WTC11 (cell line): ENCODE measurements at regions not wholly inside any gene's neighbourhood (a gene's known extent, or its start where the extent isn't known, plus 50 kb on each side); places are given as distances from the start of the nearest gene placed in this dataset.

ENCODE experiments used
- ATAC-seq: fragments of 200-7000 bp; cut with Tn5 transposase; 2 replicates; pipeline ENCODE4 v1.10.0; 2021; ENCODE audit warnings: mild to moderate bottlenecking, moderate library complexity
- CTCF ChIA-PET: fragments of 300-600 bp; sonication (Branson Sonifier 250); formaldehyde crosslinking; loops from one replicate; lab custom pipeline; 2021; ENCODE audit warnings: antibody characterized with exemption; lab: Charles Lee
- POLR2A ChIA-PET: fragments of 350-600 bp; sonication (Branson Sonifier 250); formaldehyde crosslinking; loops from one replicate; lab custom pipeline; 2021; ENCODE audit warnings: antibody characterized with exemption; lab: Charles Lee
- DNase-seq: peaks from one replicate; pipeline ENCODE4 v3.0.0; 2021; ENCODE audit warnings: low spot score
- H3K27ac Mint-ChIP-seq: 2 replicates; pipeline ENCODE4 v1.8.0; 2021; ENCODE audit warnings: mixed read lengths
- H3K27me3 Mint-ChIP-seq: 2 replicates; pipeline ENCODE4 v1.8.0; 2021; ENCODE audit warnings: low read depth, mild to moderate bottlenecking, moderate library complexity, mixed read lengths
- H3K36me3 Mint-ChIP-seq: 2 replicates; pipeline ENCODE4 v1.8.0; 2021; ENCODE audit warnings: mixed read lengths
- H3K4me1 Mint-ChIP-seq: 2 replicates; pipeline ENCODE4 v1.8.0; 2022; ENCODE audit warnings: mixed read lengths
- H3K4me3 Mint-ChIP-seq: 2 replicates; pipeline ENCODE4 v1.8.0; 2021; ENCODE audit warnings: mild to moderate bottlenecking, moderate library complexity, mixed read lengths
- H3K9me3 Mint-ChIP-seq: 2 replicates; pipeline ENCODE4 v1.8.0; 2021; ENCODE audit warnings: mixed read lengths
- ATF1 ChIP-seq: sonication (generic); formaldehyde crosslinking; IDR thresholded peaks from 2 replicates; pipeline ENCODE4 v1.8.1; 2023; ENCODE audit warnings: mild to moderate bottlenecking, moderate library complexity, missing genetic modification reagents
- CREM ChIP-seq: sonication (generic); formaldehyde crosslinking; IDR thresholded peaks from 2 replicates; pipeline ENCODE4 v1.8.1; 2022; ENCODE audit warnings: mild to moderate bottlenecking, missing genetic modification reagents, moderate library complexity
- ELF4 ChIP-seq: sonication (generic); formaldehyde crosslinking; IDR thresholded peaks from 2 replicates; pipeline ENCODE4 v1.8.1; 2022; ENCODE audit warnings: low read depth, mild to moderate bottlenecking, moderate library complexity, missing genetic modification reagents
- ETV6 ChIP-seq: sonication (generic); formaldehyde crosslinking; IDR thresholded peaks from 2 replicates; pipeline ENCODE4 v1.8.1; 2022; ENCODE audit warnings: mild to moderate bottlenecking, missing genetic modification reagents
- GTF2I ChIP-seq: fragments of 250-450 bp; sonication (Bioruptor Pico); conservative IDR thresholded peaks from 2 replicates; pipeline ENCODE4 v1.4.0; 2021; ENCODE audit warnings: mild to moderate bottlenecking
- PRRX2 ChIP-seq: fragments of 250-450 bp; sonication (Bioruptor Pico); IDR thresholded peaks from 2 replicates; pipeline ENCODE4 v1.8.0; 2021; ENCODE audit warnings: mild to moderate bottlenecking
- RORB ChIP-seq: fragments of 250-450 bp; sonication (Bioruptor Pico); IDR thresholded peaks from 2 replicates; pipeline ENCODE4 v1.9.0; 2021; ENCODE audit warnings: mild to moderate bottlenecking
- TEAD4 ChIP-seq: sonication (generic); formaldehyde crosslinking; IDR thresholded peaks from 2 replicates; pipeline ENCODE4 v1.8.0; 2022; ENCODE audit warnings: mild to moderate bottlenecking, missing genetic modification reagents
- TP53 ChIP-seq: sonication (generic); formaldehyde crosslinking; IDR thresholded peaks from 2 replicates; pipeline ENCODE4 v1.8.1; 2023; ENCODE audit warnings: mild to moderate bottlenecking, missing genetic modification reagents
- ZNF138 ChIP-seq: sonication (generic); formaldehyde crosslinking; conservative IDR thresholded peaks from 2 replicates; pipeline ENCODE4 v1.8.1; 2022; ENCODE audit warnings: mild to moderate bottlenecking, moderate library complexity, missing genetic modification reagents
- ZNF232 ChIP-seq: sonication (generic); formaldehyde crosslinking; IDR thresholded peaks from 2 replicates; pipeline ENCODE4 v1.8.0; 2022; ENCODE audit warnings: mild to moderate bottlenecking, missing genetic modification reagents
- ZSCAN18 ChIP-seq: fragments of 250-450 bp; sonication (Bioruptor Pico); IDR thresholded peaks from 2 replicates; pipeline ENCODE4 v2.1.2; 2022; ENCODE audit warnings: mild to moderate bottlenecking, moderate library complexity
- TF ChIP-seq, protein P1 (sequence below): sonication (generic); formaldehyde crosslinking; IDR thresholded peaks from 2 replicates; pipeline ENCODE4 v1.8.0; 2022; ENCODE audit warnings: missing genetic modification reagents
- TF ChIP-seq, protein P2 (sequence below): sonication (generic); formaldehyde crosslinking; IDR thresholded peaks from 2 replicates; pipeline ENCODE4 v1.8.1; 2023; ENCODE audit warnings: mild to moderate bottlenecking, missing genetic modification reagents, moderate library complexity
- TF ChIP-seq, protein P3 (sequence below): sonication (generic); formaldehyde crosslinking; IDR thresholded peaks from 2 replicates; pipeline ENCODE4 v1.8.1; 2023; ENCODE audit warnings: mild to moderate bottlenecking, missing genetic modification reagents, borderline replicate concordance
- TF ChIP-seq, protein P4 (sequence below): fragments of 250-450 bp; sonication (Bioruptor Pico); IDR thresholded peaks from 2 replicates; pipeline ENCODE4 v1.8.0; 2021; ENCODE audit warnings: mild to moderate bottlenecking

DNA sequence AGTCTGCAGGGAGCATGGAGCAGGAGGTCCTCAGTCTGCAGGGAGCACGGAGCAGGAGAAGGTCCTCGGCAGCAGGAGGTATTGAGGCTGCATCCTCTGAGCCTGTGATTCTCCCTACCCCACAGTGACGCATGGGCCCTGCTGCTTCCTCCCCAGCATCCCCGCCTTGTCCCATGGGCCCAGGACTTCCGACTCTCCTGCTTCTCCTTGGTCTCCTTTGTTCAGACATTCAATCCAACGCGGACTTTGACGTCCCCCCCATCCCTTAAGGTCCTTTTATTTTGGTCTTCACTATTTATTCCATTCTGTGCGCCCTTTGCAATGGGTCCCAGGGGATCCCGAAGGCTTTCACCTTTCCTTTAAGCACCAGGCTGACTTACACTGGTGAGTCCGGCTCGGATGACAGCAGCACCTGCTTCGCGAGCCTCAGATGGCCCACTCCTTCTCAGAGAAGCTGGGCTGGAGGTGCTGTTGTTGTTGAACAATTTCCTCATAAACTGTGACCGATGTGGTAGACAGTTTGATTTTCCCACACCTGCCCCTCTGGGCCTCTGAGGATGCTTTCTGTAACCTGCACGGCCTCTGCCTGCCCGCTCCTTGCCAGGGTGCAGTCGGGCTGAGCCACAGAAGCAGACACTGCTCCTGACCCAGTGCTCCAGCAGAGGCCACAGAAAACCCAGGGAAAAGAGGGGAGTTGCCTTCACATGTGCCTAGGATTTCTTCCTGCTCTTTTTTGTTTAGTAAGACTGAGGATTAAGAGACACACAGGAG lies 407.2 kb upstream of the SHH start:
- DNase-seq: no peak
- Mint-ChIP-seq H3K27ac (no peak overlapping the region), H3K4me1 (no peaks in the 10 kb centered on the region), H3K27me3 (no peaks in the 10 kb centered on the region; the same call in 1 of the 2 replicates), H3K9me3 (peaks cover 49% of the 10 kb centered on the region), H3K4me3 (no peak overlapping the region), H3K36me3 (peaks cover 26% of the 10 kb centered on the region)
- no peak for ATAC-seq
- POLR2A ChIA-PET: no interaction called here
- TF ChIP-seq TP53 (CRISPR knock-in tag): no peak
- CTCF ChIA-PET: no interaction called here

GRCh38 chr7:156218544-156219306 lies 406.5 kb upstream of the SHH start:
- no peak overlapping the region for H3K27ac Mint-ChIP-seq
- no peaks in the 10 kb centered on the region for H3K4me1 Mint-ChIP-seq
- DNase-seq: no peak
- peaks cover 51% of the 10 kb centered on the region for H3K9me3 Mint-ChIP-seq
- TF ChIP-seq ELF4 (CRISPR knock-in tag) (no peak), TEAD4 (CRISPR knock-in tag) (no peak), ATF1 (no peak), ETV6 (CRISPR knock-in tag) (no peak), ZSCAN18 (CRISPR knock-in tag) (no peak), ZNF232 (CRISPR knock-in tag) (no peak), PRRX2 (CRISPR knock-in tag) (no peak), RORB (CRISPR knock-in tag) (no peak), TP53 (CRISPR knock-in tag) (no peak), GTF2I (CRISPR knock-in tag) (no peak)
- TF ChIP-seq, protein P1, sequence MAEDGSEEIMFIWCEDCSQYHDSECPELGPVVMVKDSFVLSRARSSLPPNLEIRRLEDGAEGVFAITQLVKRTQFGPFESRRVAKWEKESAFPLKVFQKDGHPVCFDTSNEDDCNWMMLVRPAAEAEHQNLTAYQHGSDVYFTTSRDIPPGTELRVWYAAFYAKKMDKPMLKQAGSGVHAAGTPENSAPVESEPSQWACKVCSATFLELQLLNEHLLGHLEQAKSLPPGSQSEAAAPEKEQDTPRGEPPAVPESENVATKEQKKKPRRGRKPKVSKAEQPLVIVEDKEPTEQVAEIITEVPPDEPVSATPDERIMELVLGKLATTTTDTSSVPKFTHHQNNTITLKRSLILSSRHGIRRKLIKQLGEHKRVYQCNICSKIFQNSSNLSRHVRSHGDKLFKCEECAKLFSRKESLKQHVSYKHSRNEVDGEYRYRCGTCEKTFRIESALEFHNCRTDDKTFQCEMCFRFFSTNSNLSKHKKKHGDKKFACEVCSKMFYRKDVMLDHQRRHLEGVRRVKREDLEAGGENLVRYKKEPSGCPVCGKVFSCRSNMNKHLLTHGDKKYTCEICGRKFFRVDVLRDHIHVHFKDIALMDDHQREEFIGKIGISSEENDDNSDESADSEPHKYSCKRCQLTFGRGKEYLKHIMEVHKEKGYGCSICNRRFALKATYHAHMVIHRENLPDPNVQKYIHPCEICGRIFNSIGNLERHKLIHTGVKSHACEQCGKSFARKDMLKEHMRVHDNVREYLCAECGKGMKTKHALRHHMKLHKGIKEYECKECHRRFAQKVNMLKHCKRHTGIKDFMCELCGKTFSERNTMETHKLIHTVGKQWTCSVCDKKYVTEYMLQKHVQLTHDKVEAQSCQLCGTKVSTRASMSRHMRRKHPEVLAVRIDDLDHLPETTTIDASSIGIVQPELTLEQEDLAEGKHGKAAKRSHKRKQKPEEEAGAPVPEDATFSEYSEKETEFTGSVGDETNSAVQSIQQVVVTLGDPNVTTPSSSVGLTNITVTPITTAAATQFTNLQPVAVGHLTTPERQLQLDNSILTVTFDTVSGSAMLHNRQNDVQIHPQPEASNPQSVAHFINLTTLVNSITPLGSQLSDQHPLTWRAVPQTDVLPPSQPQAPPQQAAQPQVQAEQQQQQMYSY: no peak
- no peak for ATAC-seq
- peaks cover 28% of the 10 kb centered on the region for H3K36me3 Mint-ChIP-seq
- POLR2A ChIA-PET: no interaction called here
- H3K27me3 Mint-ChIP-seq: no peaks in the 10 kb centered on the region; the same call in 1 of the 2 replicates
- CTCF ChIA-PET: no interaction called here
- H3K4me3 Mint-ChIP-seq: no peak overlapping the region

- Mint-ChIP-seq H3K27ac (no peak overlapping the region), H3K4me1 (no peaks in the 10 kb centered on the region), H3K4me3 (no peak overlapping the region), H3K36me3 (peaks cover 31% of the 10 kb centered on the region), H3K27me3 (no peaks in the 10 kb centered on the region; the same call in 1 of the 2 replicates), H3K9me3 (peaks cover 50% of the 10 kb centered on the region)
- CTCF ChIA-PET: no interaction called here
- ATAC-seq (no peak), DNase-seq (no peak)
- POLR2A ChIA-PET: no interaction called here
- TF ChIP-seq, protein P2, sequence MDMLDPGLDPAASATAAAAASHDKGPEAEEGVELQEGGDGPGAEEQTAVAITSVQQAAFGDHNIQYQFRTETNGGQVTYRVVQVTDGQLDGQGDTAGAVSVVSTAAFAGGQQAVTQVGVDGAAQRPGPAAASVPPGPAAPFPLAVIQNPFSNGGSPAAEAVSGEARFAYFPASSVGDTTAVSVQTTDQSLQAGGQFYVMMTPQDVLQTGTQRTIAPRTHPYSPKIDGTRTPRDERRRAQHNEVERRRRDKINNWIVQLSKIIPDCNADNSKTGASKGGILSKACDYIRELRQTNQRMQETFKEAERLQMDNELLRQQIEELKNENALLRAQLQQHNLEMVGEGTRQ (CRISPR knock-in tag): no peak
- no peak for TF ChIP-seq ZNF138
- no peak for TF ChIP-seq CREM (CRISPR knock-in tag)
- TF ChIP-seq, protein P3, sequence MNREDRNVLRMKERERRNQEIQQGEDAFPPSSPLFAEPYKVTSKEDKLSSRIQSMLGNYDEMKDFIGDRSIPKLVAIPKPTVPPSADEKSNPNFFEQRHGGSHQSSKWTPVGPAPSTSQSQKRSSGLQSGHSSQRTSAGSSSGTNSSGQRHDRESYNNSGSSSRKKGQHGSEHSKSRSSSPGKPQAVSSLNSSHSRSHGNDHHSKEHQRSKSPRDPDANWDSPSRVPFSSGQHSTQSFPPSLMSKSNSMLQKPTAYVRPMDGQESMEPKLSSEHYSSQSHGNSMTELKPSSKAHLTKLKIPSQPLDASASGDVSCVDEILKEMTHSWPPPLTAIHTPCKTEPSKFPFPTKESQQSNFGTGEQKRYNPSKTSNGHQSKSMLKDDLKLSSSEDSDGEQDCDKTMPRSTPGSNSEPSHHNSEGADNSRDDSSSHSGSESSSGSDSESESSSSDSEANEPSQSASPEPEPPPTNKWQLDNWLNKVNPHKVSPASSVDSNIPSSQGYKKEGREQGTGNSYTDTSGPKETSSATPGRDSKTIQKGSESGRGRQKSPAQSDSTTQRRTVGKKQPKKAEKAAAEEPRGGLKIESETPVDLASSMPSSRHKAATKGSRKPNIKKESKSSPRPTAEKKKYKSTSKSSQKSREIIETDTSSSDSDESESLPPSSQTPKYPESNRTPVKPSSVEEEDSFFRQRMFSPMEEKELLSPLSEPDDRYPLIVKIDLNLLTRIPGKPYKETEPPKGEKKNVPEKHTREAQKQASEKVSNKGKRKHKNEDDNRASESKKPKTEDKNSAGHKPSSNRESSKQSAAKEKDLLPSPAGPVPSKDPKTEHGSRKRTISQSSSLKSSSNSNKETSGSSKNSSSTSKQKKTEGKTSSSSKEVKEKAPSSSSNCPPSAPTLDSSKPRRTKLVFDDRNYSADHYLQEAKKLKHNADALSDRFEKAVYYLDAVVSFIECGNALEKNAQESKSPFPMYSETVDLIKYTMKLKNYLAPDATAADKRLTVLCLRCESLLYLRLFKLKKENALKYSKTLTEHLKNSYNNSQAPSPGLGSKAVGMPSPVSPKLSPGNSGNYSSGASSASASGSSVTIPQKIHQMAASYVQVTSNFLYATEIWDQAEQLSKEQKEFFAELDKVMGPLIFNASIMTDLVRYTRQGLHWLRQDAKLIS (CRISPR knock-in tag): no peak
- TF ChIP-seq, protein P4, sequence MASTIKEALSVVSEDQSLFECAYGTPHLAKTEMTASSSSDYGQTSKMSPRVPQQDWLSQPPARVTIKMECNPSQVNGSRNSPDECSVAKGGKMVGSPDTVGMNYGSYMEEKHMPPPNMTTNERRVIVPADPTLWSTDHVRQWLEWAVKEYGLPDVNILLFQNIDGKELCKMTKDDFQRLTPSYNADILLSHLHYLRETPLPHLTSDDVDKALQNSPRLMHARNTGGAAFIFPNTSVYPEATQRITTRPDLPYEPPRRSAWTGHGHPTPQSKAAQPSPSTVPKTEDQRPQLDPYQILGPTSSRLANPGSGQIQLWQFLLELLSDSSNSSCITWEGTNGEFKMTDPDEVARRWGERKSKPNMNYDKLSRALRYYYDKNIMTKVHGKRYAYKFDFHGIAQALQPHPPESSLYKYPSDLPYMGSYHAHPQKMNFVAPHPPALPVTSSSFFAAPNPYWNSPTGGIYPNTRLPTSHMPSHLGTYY (CRISPR knock-in tag): no peak
- no peak for TF ChIP-seq ZSCAN18 (CRISPR knock-in tag)
Measured at GRCh38 chr7:156217803-156218202, 405.5 kb upstream of the SHH start.
